Mesothelial cell of epicardium (in vitro differentiated cells): ENCODE measurements at regions not wholly inside any gene's neighbourhood (a gene's known extent, or its start where the extent isn't known, plus 50 kb on each side); places are given as distances from the start of the nearest gene placed in this dataset.

ENCODE experiments used
- DNase-seq, 2 experiments: peaks; one replicate each; pipeline ENCODE4 v3.0.0; 2021; ENCODE audit warnings: low spot score in 2 of 2; ENCODE audit not compliant: unreplicated experiment in 2 of 2
- H3K27ac Mint-ChIP-seq: 2 replicates; pipeline ENCODE4 v1.8.0; 2021; ENCODE audit warnings: mixed read lengths
- H3K27me3 Mint-ChIP-seq: 2 replicates; pipeline ENCODE4 v1.8.0; 2021; ENCODE audit warnings: low read depth, mixed read lengths
- H3K36me3 Mint-ChIP-seq: 2 replicates; pipeline ENCODE4 v1.8.0; 2021; ENCODE audit warnings: mixed read lengths
- H3K4me1 Mint-ChIP-seq: 2 replicates; pipeline ENCODE4 v1.8.0; 2021; ENCODE audit warnings: mixed read lengths
- H3K4me3 Mint-ChIP-seq: 2 replicates; pipeline ENCODE4 v1.8.0; 2021; ENCODE audit warnings: mild to moderate bottlenecking, moderate library complexity, mixed read lengths
- H3K9me3 Mint-ChIP-seq: 2 replicates; pipeline ENCODE4 v1.8.0; 2021; ENCODE audit warnings: mixed read lengths
- CTCF ChIP-seq: fragments of 200-600 bp; sonication (generic); IDR thresholded peaks from one replicate; pipeline ENCODE4 v1.5.0; 2021; ENCODE audit warnings: antibody characterized with exemption; ENCODE audit not compliant: unreplicated experiment

GRCh38 chr7:91796122-91796521 lies 84.4 kb downstream of the MTERF1 start:
- H3K4me1 Mint-ChIP-seq = no peaks in the 10 kb centered on the region
- no peaks in the 10 kb centered on the region for H3K27me3 Mint-ChIP-seq
- peaks cover 3% of the 10 kb centered on the region for H3K36me3 Mint-ChIP-seq
- peaks cover 20% of the 10 kb centered on the region for H3K9me3 Mint-ChIP-seq
- TF ChIP-seq CTCF = no peak
- DNase-seq = no peak
- H3K4me3 Mint-ChIP-seq = no peak overlapping the region
- no peak overlapping the region for H3K27ac Mint-ChIP-seq

- Mint-ChIP-seq H3K4me1 (no peaks in the 10 kb centered on the region), H3K27me3 (no peaks in the 10 kb centered on the region), H3K9me3 (peaks cover 12% of the 10 kb centered on the region), H3K27ac (no peak overlapping the region), H3K4me3 (no peak overlapping the region), H3K36me3 (no peaks in the 10 kb centered on the region)
- no peak for DNase-seq
- TF ChIP-seq CTCF = no peak
Measured at GRCh38 chr7:91798425-91798824, 82.1 kb downstream of the MTERF1 start.

- DNase-seq = no peak
- Mint-ChIP-seq H3K27ac (no peak overlapping the region), H3K9me3 (no peaks in the 10 kb centered on the region), H3K4me3 (no peak overlapping the region), H3K4me1 (no peaks in the 10 kb centered on the region), H3K36me3 (no peaks in the 10 kb centered on the region), H3K27me3 (no peaks in the 10 kb centered on the region)
- TF ChIP-seq CTCF = no peak
Measured at GRCh38 chr7:91800389-91800788, 80.1 kb downstream of the MTERF1 start.

- no peak for TF ChIP-seq CTCF
- Mint-ChIP-seq H3K36me3 (no peaks in the 10 kb centered on the region), H3K4me3 (no peak overlapping the region), H3K9me3 (no peaks in the 10 kb centered on the region), H3K4me1 (no peaks in the 10 kb centered on the region), H3K27ac (no peak overlapping the region), H3K27me3 (no peaks in the 10 kb centered on the region)
- DNase-seq = no peak
Measured at GRCh38 chr7:91801331-91801983, 79.0 kb downstream of the MTERF1 start.

GRCh38 chr7:91811236-91811635 lies 69.3 kb downstream of the MTERF1 start:
- Mint-ChIP-seq H3K4me3 (no peak overlapping the region), H3K36me3 (no peaks in the 10 kb centered on the region)
- TF ChIP-seq CTCF = no peak

GRCh38 chr7:91811641-91812040 lies 68.9 kb downstream of the MTERF1 start:
- Mint-ChIP-seq H3K27me3 (no peaks in the 10 kb centered on the region), H3K36me3 (no peaks in the 10 kb centered on the region), H3K9me3 (peaks cover 10% of the 10 kb centered on the region), H3K4me3 (no peak overlapping the region), H3K4me1 (no peaks in the 10 kb centered on the region), H3K27ac (no peak overlapping the region)
- no peak for TF ChIP-seq CTCF
- no peak for DNase-seq

More at GRCh38 chr7:91811236-91811635, 69.3 kb downstream of the MTERF1 start:
- no peak overlapping the region for H3K27ac Mint-ChIP-seq
- H3K27me3 Mint-ChIP-seq = no peaks in the 10 kb centered on the region
- peaks cover 10% of the 10 kb centered on the region for H3K9me3 Mint-ChIP-seq
- no peak for DNase-seq
- no peaks in the 10 kb centered on the region for H3K4me1 Mint-ChIP-seq
